HG03442 (cell line): ENCODE measurements at regions not wholly inside any gene's neighbourhood (a gene's known extent, or its start where the extent isn't known, plus 50 kb on each side); places are given as distances from the start of the nearest gene placed in this dataset.

Experiments used
- ATAC-seq: cut with Tn5 transposase; IDR thresholded peaks from one replicate; pipeline ENCODE4 v1.9.1; 2021; ENCODE audit warnings: mild to moderate bottlenecking, moderate library complexity; ENCODE audit not compliant: unreplicated experiment

GRCh38 chr7:131624536-131624935 is 68.1 kb upstream of the PODXL start:
- no peak for ATAC-seq

DNA sequence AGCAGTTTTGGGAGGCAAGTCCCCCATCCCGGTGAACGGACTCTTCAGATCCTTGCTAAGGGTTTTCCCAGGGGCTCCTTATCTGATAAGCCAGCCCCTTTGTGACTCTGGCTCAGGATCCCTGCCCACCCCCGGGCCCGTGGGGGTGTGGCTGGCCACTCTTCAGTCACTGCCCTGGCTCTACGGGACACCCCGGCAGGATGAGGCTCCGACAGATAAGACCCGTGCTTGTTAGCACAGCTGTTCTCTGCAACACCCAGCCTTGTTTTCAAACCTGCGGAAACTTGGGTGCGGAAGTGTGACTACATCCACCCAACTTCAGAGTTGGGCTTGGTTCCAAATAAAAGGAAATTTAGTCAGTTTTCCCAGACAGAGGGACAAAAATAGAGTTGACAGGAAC is 66.7 kb upstream of the PODXL start:
- no peak for ATAC-seq

GRCh38 chr7:131621652-131622051 is 65.2 kb upstream of the PODXL start:
- no peak for ATAC-seq

DNA sequence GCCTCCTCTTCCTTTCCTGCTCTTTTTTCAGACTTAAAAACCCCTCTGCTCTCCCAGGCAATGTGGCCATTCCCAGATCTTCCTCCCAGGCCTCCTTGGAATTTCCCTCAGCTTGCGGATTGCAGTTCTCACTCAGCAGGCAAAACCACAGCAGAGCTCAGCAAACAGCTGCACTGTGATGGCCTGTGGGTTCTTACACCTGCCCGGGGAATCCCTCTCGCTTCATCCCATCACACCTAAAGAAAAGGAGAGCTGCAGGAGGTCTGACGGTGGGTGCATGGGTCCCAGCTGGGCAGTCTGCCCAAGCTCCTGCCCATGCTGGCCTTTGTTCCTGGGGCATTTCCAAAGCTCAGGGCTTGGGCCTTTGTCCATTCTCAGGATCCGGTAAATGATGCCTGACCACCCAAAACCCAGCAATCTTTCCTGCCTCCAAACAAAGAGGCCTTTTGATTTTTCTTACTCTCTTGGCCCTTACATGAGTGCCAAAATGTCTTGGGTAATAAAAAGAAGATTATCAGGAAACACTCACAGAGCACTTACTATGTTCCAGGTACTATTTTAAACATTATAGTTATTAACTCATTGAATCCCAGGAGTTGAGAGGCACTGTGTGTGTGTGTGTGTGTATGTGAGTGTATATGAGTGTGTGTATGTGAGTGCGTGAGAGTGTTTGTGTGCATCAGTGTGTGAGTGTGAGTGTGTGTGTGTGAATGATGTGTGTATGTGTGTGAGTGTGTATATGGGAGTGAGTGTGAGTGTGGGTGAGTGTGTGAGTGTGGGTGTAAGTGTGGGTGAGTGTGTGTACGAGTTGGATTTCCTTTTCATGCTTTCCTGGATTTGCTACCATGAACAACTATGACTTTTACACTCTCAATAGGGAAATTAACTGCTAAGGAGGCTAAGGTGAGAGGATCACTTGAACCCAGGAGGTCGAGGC is 64.5 kb upstream of the PODXL start:
- no peak for ATAC-seq

GRCh38 chr7:131619336-131620305 is 63.2 kb upstream of the PODXL start:
- no peak for ATAC-seq

- no peak for ATAC-seq
Measured at GRCh38 chr7:131618391-131618790, 62.0 kb upstream of the PODXL start.

GRCh38 chr7:131616487-131617200 is 60.2 kb upstream of the PODXL start:
- ATAC-seq: no peak

DNA sequence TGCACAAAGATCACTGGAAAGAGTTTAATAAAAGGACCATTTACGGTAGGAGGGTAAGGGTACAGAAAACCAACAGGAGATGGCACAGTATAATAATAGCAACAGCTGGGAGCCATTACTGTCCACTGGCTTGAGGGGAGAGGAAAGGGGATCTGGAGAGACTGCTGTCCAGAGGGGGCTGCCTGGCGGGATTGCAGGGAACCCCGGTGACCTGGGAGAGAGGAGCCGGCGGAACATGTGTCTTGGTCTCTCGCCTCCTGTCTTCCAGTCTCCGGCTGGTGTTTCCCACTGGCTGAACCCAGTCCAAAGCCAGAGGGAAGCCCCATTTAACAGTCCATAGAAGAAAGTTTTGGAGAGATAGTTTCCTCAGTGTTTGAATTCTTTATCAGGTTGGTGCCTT is 57.5 kb upstream of the PODXL start:
- ATAC-seq: no peak

DNA sequence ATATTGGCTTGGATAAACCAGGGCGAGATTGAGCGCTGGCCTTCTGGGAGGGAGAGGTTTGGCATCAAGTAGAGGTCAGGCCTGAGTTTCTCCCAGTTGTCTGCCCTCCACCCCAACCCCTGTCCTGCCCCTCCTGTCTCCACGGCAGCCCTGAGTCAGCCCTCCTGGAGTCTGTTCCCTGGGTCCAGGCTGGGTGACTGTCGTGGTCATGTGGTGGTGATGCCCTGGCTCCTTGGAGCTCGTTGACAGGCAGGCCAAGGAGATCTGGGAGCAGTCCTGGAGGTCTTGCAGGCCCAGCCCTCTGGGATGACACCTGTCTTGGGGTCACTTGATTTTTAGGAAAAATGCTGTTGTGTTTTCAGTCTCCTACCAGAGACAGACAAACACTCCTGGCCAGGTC is 53.6 kb upstream of the PODXL start:
- no peak for ATAC-seq

DNA sequence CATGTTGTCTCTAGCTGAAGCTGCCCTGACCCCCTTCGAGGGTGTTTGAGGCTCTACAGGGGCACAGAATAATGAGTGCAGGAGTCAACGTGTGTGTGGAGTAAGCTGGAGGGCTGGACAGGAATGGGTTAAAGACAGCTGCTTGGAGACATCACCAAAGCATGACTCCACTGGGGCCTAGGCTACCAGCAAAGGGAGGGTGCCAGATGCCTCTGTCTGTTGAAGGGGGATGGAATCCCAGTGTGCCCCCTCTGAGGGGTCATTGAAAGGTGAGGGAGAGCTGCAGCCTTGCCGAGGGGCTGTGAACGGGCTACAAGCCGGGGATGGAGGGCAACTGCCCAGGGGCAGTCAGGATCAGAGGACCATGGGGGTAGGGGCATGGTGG is 51.7 kb upstream of the PODXL start:
- no peak for ATAC-seq

DNA sequence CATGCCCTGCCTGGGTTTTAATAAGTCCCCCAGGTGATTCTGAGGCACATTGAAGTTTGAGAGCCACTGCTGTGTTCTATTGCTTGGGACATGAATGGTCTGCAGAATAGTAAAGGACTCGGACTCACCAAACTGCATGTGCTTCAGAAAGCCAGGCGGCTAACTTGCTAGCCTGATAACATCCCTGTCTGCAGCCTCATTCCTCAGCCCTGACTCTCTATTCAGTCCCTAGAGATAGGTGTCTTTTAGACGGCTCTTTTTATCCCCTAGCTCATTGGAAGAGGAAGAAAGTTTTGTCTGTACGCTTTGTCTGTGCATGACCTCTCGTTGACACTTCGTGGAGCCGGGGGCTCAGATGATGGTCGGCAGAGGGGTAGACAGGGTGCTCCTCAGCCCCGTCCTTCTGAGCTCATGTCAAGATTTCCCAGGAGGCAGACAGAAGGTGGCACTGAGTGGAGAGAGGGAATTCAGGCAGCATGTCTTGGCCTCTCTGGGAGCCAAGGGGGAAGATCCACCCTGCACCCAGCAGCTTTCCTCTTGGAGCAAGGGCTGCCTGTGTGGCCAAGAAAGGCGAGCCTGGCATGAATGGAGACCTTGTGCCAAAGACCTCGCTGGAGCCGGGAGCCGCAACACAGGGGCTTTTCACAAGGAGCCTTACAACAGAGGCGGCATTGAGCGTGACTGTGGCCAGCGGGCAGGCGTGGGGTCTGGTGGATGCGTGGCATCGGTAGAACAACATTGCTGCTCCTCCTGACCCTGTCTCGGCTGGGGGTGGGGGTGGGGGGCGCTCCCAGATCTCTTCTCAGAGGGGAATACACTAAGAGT is 51.1 kb upstream of the PODXL start:
- ATAC-seq: no peak

DNA sequence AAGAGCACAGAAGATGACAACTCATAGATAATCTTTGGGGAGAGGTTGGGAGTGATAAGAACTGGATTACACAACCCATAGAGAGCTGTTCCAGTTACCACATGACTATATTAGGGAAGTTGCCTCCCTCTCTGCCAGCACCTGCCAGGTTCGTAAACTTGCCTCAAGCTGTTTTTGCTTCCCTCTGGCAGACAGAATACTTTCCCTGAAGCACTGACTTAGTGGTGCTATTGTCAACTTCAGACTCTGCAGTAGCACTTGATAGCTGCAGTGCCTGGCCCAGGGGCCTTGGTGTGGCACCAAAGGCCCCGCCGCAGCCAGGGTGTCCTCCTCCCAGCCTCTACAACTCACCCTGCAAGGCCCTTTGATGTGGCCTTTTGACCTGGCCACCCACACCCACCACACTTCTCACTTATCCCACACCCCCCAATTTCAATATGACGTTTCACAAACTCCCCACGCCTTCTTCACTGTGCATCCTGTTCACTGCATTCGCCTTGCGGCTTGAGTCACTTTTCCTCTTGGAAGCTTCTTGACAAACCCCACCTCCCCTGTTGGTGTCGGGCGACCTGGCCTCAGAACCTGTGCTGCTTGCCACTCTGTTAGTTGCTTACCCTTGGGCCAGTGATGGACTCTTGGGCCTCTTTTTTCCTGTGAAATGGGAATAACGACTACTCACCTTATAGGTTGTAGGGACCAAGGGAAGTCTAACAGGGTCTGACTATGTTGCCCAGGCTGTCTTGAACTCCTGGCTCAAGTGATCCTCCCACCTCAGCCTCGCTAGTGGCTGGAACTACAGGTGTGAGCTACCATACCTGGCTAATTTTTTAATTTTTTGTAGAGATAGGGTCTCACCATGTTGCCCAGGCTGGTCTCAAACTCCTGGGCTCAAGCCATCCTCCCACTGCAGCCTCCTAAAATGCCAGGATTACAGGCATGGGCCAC is 50.2 kb upstream of the PODXL start:
- ATAC-seq: no peak
